ENCODE measurements at regions not wholly inside any gene's neighbourhood (a gene's known extent, or its start where the extent isn't known, plus 50 kb on each side); places are given as distances from the start of the nearest gene placed in this dataset.

DNA sequence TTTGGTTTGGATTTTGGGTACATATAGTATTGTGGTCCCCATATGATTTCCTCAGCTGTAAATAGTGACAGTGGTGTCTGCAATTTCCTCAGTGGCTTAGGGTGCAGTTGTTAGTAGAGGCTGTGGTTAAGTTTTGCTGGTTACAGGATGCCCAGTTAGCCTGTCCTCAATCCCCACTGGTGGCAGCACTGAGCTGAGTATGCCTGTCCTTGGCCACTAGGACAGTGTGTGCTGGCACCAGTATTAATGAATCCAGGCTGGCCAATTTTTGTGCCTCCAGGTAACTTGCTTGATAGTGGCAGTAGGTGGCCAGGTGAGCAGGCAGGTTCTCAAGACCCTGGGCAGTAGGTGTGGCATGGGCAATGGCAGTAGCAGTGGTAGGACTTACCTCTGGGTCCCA lies 973.1 kb downstream of the TMEM182 start:
- no peak for DNase-seq

DNA sequence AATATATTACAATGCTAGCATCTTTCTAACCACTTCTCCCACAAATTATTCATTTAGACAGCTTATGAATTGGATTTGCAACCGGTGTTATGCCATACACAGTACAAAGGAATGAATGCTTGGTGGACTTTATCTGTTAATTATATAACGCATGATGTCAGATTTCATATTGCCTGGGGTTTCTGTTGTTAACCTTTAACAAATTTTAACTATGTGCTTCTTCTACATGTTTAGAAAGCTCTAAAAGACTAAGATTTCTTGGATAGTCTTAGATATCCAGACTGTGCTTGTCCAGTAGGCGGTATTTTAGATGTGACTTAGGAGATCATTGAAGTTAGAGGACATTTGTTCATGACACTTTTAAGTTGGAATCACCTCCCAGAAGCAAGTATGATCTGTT lies 976.3 kb downstream of the TMEM182 start:
- no peak for DNase-seq

DNA sequence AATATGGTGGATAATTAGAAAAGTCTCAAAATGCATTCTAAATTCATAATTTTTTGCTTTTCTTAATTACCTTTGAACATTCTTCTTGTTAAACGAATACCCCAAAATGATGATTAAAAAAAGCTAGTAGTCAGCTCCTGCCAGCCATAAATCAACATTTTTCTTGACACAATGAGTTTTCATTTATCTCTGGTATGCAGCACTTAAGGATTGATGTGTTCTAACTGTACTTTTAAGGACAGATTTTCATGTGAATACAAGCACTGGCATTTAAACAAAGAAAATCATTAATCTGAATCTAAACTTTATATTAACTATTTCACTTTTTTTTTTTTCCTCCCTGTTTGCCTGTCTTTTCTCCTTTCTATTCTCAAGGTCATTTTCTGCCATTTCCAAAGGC lies 976.8 kb downstream of the TMEM182 start:
- DNase-seq, result no peak

DNA sequence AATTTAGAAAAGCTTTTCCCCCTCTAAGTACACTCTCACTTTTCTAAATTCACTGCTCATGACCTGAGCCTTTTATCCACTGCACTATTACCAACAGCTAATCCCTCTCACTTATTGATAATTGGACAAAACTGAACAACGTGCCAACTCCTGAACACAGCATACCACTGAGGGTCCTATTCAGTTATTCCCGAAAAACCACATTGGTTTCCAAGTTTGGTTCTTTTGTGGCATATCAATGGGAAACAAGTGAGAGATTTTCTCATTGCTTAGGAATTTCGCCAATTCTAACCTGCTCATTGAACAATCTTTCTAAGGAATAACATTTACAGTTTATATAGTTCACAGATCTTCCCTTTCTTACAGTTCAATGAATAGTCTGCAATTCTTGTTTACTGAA lies 977.4 kb downstream of the TMEM182 start:
- no peak for DNase-seq

DNA sequence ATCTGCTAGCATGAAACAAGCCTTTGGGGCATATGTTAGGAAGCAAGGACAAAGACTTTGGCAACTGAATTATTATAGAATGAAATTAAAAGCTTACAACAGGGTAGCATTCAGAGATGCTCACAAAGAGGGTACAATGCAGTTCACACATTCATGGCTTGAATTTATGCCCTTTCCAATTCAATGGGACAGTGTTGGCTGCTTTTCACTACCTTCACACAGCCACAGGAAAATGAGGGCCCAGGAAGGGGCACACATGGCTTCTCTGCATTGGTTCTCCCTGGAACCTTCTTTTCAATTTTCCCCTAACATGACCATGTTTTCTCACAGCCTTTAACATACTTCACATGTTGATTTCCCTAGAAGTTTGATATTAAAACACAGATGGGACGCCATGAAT lies 978.1 kb downstream of the TMEM182 start:
- DNase-seq, result no peak

DNA sequence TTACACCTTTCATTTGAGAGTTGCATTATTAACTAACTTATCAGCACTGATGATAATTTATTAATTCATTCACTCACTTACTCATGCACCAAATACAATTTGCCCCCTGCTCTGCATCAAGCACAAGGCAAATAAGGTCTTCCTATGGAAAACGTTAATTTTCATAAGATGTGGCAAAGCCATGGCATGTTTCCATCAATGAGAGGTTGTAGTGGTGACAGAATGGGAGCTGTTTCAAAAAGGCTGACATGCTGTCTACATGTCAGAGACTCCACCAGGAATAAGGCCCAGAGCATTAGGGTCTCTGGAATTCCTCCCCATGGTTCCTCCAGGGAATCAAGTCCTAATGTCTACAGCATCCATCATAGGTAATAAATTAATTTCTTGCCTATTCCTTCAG lies 978.8 kb downstream of the TMEM182 start:
- DNase-seq, result no peak

DNA sequence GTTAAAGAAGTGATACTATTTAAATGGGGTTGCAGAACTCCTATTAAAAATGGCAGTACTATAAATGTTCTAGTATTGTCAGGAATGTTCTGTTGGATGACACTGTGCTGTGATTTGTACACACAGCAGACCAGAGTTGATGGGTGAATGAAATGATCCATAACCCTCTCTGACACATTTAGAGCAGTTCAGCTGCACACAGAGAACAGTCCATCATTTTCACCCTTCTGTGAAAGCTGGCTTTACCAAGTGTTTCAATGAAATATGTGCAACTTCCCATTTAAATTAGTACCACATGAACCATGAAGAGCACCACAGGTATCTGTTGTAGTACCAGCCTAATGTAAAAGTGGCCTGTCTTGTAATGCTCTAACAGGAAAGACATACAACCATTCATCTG lies 981.4 kb downstream of the TMEM182 start:
- DNase-seq, result no peak

DNA sequence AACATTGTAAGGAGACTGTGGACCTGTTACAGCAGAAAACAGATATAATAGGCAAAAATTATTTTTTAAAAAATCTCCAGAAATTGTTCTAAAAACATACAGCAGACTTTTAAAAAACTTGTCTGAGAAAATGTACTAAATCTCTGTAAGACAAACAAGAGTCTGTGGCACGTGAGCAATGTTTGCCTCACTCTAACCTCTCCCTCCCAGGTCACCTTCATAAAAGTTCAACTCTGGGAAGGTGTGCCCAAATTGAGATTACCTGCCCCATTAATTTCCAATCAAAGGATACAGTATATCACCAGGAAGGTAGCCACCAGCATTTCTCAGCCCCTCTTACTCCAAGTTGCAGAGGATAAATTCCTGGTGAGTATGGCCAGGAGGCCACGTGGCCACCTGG lies 992.7 kb downstream of the TMEM182 start:
- DNase-seq, result no peak

DNA sequence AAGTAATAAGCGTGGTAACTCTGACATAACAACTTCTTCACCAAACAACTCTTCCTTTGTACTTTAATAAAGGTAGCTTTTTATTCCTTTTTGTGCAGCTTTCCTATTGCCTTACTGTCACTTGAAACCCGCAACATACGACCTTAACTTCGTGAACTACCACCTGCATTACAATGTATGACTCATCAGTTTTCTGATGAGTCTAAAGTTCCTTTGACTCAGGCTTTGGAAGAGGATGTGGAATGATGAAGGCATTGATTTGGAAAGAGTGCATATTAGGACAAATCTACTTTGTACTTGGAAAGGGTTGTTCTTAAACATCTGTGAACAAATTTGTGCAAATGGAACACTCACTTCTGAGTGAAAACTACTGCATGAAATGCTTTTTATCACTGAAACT lies 1012.1 kb downstream of the TMEM182 start:
- DNase-seq, result no peak

DNA sequence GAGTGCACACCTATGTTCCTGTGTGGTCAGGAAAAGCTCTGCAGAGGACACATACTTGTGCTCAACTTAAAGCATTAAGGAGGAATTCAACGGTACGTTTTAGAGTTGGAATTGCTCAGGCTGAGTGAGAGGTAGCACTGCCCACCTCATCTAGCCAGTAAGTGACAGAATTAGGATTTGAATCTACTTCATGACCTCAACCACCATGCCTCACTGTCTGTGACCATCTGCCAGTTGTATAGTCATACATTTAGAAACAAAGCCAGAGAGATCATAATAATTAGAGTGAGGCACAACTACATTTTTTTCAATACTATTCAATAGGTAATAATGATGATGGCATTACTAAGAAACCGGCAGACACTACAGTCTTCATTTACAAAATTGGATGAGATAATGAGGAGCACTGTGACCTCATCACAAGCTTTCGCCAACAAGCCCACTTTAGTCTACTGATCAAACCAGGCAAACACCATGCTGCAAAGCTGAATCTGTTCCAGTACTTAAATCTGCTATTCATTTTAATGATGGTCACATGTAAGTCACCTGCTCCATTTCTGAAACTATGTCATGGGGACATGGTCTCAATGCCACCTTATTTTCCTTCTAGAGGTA lies 1018.4 kb downstream of the TMEM182 start:
- no peak for DNase-seq

DNA sequence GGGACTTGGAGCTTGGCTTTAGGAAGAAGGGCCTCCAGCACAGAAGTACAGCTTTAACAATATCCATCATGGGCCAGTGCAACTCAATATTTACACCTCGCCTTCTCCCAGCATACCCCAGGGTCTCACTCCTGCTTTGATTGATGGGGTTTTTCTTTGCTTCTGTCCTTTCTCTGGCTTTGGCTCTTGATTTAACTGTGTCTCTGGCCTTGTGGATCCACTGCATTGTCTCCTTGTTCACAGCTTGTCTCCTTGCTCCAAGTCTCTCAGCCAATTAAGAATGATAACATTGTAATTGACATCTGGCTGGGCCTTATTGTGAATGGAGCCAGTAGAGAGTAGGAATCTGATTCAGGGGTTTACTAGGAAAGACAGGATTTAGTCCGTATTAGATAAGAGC lies 1019.5 kb downstream of the TMEM182 start:
- no peak for DNase-seq

DNA sequence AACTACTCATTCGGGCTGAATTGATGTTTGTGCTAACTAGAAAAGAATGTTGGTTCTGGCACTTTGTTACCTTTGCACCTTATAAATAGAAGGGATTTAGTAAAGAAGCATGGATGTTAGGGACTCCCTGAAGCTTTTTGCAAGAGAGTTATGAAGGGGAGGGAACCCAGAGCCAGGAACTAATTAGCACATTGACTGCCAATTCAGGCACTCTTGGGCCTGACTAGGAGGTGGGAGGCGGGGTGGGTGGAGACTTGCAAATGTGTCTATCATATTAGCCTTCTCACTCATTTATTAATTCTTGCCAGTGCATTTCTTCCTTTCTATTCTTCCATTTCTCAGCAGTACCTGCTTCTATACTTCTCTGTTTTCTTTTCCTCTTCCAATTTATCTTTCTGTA lies 1022.4 kb downstream of the TMEM182 start:
- DNase-seq, result no peak

DNA sequence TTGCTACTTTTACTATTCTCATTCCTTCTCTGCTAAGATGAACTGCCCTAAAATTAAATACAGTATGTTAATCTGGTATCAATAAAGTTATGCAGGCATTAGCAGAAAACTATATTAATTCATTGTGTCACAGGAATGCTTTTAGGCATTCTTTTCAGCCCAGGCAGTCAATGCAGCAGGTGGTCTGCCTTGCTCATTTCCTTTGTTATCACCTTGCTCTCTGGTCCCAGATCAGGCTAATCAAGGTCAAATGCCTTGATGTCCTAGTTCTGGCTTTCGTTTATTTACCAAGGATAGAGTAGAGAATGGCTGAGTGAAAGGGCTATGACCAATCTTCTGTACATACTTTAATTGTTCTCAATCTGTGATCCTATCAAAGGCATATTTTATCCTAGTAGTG lies 1023.6 kb downstream of the TMEM182 start:
- DNase-seq, result no peak

DNA sequence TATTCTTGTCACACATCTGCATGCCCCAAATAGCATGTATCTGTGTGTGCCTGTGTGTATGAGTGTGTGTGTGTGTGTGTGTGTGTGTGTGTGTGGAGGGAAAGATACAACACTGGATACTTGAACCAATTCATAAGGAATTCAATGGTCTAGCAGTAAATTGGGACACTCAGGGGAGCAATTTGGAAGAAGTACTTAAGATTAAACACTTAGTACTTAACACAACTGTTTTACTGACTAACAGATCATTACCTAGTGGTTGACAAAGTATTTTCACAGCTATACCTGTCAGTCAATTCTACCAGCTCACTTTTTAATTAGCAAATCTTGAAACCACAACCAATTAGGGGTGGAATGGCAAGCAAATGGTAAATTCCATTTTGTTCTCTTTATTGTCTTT lies 1024.1 kb downstream of the TMEM182 start:
- DNase-seq, result no peak

DNA sequence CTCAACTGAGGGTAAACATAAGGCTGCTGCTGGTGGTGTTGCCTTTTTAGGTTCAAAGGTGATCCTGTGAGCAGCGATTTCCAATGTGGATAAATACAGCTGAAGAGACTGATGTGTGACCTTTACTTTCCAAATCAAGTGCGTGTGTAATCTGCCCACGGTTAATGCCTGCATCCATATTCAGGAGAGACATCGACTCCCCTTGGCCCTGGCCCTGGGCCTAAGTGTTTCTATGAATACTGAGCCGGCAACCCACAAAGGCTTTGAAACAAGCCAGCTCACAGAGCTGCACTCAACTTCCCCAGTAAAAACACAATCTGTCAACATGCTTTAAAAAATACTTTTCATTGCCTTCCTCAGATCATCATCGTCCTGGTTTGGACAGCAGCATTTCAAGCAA lies 1026.6 kb downstream of the TMEM182 start:
- DNase-seq, result no peak

DNA sequence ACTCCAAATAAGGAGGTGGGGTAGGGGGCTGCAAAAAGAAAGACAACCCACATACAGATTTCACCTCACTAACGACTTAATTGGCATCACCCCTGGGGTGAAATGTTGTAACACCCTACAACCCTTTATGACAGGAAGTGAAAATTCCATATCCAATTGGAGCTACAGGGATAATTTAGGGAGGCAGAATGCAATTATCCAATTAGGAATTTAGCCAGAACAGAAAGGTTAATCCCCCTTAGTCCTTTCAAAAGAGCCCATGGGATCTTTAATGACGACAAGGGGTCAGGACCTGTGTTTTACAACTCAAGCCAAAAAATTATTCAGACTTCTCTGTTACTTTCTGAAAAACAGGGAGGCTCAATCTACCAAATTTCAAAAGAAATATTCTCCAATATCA lies 1027.1 kb downstream of the TMEM182 start:
- no peak for DNase-seq

DNA sequence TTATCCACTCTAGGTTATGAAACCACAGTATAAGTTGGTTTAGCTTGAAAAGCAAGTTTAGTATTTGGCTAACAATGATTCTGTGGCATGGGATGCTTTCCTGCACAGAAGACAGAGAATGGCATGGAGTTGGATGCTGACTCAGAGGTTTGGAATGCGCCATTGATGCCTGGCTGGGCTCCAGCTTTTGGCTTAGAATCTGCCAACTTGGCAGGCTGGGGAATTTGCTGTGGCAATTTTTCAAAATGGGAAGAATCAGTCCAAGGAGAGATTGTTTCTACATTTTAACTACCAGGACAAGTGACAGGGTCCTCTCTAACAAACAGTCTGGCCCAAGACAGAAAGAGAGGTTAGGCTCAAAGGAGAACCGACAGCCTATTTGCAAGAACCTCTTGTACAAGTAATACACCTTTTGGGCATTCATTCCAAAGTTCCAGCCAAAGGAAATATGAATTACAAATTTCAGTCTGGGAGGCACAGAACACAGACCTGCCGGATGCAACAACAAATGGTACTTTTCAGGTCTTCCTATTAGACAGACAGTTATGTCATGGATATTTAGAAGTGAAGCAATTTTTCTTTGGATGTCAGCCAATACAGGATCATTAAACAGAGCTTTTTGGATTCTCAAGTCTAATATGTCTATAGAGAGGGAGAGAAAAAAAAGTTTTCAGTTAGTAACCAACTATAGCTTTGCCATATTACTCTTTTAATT lies 1027.7 kb downstream of the TMEM182 start:
- no peak for DNase-seq

DNA sequence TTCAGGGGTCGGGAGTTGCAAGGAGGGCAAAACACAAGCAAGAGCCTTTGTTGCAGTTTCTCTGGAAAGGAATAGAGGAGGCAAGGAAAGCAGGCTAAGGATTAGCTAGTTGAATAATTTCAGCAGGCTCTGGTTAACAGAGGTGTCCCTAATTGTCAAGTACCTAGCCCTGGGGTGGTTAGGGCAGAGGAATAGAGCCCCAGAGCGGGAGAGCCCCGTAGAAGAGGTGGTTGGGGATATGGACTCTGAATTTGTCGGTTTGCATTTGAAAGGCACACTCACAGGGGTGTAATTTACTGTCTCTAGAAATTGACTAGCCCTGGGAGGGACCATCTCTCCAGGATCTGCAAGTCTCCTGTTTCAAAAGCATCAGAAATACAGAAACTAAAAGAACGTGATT lies 1030.2 kb downstream of the TMEM182 start:
- no peak for DNase-seq

DNA sequence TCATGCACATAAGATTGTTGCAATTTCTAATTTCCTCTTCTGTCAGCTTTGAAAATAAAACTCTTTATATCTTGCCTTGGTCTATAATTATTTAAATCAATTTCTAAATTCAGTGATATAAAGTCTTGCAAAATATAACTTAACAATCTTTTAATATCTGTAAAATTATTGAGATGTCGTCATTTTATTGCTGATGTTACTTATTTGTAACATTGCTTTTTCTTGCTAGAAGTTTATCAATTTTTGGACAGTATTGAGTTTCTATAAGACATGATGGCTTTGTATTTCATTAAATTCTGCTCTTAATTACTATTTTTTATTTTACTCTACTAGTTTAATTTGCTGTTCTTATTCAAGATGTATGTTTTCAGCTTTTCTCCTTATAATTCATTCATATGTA lies 1036.5 kb downstream of the TMEM182 start:
- no peak for DNase-seq

DNA sequence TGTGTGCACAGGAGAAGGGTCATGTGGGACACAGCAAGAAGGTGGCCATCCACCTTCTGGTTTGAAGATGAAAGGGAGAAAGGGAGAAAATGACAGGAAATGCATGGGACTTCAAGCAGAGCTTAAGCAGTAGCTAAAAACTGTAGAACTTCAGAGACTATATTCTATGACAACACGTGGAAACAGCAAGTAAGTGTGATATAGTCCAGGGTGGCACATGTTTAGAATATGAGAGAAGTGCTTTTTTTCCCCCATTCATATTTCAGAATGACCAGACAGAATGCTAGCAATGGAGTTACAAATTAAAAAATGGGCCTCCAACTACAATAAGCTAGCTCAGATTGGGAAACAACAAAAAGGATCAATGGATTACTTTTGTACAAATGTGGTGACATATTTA lies 1042.2 kb downstream of the TMEM182 start:
- no peak for DNase-seq

DNA sequence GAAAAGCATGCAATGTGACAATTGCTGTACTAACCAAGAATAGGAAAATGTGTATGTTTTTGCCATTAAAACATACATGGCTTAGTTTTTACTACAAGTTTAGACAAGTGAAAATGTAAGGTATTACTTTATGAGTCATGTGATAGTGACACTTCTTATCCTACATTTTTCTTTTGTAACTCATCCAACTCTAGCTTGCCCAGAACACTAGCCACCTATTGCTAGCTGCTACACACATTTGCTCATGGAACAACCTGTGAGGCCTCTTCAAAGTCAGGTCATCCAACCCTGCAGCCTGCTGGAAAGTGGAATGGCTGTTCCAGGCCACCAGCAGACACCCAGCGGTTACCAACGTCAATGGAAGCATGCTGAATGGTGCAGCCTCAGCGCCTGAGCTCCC lies 1043.9 kb downstream of the TMEM182 start:
- no peak for DNase-seq

DNA sequence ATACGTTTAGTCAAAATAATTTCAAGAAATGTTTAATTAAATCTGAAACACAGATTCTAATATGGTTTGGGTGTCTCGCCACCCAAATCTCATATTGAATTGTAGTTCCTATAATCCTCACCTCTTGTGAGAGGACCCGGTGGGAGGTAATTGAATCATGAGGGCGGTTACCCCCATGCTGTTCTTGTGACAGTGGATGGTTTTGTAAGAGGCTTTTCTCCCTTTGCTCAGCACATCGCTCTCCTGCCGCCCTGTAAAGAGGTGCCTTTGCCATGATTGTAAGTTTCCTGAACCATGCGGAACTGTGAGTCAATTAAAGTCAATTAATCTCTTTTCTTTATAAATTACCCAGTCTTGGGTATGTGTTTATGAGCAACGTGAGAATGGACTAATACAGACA lies 1045.1 kb upstream of the POU3F3 start:
- DNase-seq, result no peak

DNA sequence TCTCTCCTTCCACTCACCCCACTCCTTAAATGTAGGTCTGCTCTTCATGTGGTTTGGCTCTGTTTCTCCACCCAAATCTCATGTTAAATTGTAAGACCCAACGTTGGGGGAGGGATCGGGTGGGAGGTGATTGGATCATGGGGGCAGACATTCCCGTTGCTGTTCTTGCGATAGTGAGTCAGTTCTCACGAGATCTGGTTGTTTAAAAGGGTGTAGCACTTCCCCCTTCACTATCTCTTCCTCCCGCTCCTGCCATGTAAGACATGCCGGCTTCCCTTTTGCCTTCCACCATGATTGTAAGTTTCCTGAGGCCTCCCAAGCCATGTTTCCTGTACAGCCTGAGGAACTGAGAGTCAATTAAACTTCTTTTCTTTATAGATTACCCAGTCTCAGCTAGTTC lies 1044.5 kb upstream of the POU3F3 start:
- no peak for DNase-seq

DNA sequence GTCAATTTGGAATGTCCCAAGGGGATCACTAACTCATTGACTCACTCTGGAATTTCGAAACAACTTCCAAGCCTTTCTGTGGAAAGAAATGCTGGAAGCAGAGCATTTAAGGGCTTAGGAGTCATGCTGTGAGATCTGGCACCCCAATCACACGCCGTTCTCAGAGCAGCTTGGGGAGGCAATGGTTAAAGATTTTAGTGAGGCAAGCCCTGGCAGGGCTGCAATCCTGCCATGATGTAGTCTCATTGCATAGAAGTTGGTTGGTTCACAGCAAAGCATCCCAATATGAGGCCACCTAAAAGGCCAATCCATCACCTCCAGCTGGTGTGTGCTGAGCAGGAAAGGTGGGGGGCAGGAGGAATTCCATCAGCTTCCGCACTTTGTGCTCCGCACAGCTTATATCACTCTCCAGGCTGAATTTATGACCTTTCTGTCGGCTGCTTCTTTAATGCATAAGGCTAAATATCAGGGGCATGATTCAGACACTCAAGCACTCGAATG lies 1043.9 kb upstream of the POU3F3 start:
- no peak for DNase-seq

DNA sequence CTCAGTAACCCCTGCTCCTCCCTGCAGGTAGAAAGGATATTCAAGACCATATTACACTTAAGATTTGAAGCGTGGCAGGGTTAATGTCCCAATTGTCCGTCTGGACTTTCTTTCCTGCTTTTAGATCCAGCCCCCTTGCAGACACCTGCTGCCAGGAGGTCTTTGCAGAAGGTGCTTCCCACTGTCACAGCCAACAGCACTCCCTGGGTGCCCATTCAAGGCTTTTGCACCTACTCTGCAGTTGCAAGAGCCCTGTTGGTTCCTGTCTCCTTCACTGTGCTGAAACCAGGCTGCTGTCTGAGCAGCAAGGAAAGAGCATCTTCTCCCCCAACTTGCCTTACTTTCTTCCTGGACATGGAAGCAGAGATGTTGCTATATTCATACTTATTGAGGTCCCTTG lies 1043.0 kb upstream of the POU3F3 start:
- DNase-seq, result no peak

Data from NCI-H510A (cell line).